Stimulated activated CD8-positive, alpha-beta memory T cell treated with anti-CD3 and anti-CD28 coated beads, Interleukin-12 subunit alpha, Interleukin-12 subunit beta, amount 100 ng/mL, for 4 hours (primary cell): ENCODE measurements at regions not wholly inside any gene's neighbourhood (a gene's known extent, or its start where the extent isn't known, plus 50 kb on each side); places are given as distances from the start of the nearest gene placed in this dataset.
"Not testable (repeated sequence)": the region's sequence is repeated elsewhere in the genome, so short reads cannot be mapped to it uniquely, and the experiment has no call there.

Experiments
- DNase-seq: peaks from one replicate; pipeline ENCODE4 v3.0.0-alpha.2; 2020; ENCODE audit warnings: low read depth

- not testable (repeated sequence) for DNase-seq
Measured at GRCh38 chr1:149700220-149700619, 82.3 kb upstream of the FCGR1A start.

GRCh38 chr1:149700677-149701567, 81.6 kb upstream of the FCGR1A start:
- DNase-seq = not testable (repeated sequence)

GRCh38 chr1:149708192-149708853, 74.2 kb upstream of the FCGR1A start:
- peak; percentile 17 for DNase-seq

DNA sequence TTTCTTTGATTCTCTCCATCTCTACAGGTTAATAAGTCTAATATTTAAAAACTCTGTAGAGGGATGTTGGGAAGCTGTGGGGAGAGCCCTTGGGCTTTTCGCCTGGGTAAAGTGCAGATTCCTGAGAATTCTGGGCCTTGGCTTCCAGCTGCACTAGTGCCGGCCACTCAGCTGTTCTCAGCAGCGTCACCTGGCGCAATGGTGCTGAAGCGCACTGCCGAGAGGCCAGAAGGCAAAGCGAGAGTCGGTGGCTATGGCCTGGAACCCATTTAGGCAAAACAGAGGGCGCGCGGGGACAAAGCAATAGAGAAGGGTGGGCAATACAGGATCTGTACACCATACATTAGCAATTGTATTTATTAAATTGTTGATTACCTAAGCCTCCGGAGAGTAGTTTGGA, 70.8 kb upstream of the FCGR1A start:
- not testable (repeated sequence) for DNase-seq

GRCh38 chr1:149712154-149712927, 70.2 kb upstream of the FCGR1A start:
- DNase-seq = not testable (repeated sequence)

GRCh38 chr1:149713513-149713912, 69.0 kb upstream of the FCGR1A start:
- DNase-seq = not testable (repeated sequence)

DNA sequence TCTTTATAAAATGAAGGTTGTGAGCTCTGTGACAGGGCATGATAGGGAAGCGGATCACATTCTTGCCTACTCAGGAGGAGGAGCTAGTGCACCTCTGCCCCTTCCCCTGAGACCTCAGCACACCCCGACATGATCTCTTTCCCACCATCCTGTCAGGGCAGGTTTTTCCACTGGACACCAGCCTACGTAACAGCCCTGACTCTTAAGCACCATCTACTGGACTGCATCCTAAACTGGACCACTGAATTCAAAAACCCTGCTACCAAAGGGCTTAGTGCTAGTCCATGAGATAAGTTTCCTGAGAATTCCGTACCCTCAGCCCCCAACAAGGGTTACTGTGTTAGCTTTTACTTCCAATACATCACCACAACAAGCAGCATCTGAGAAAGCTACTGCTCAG, 68.5 kb upstream of the FCGR1A start:
- DNase-seq = not testable (repeated sequence)

GRCh38 chr1:149724618-149725302, 57.7 kb upstream of the FCGR1A start:
- not testable (repeated sequence) for DNase-seq

DNA sequence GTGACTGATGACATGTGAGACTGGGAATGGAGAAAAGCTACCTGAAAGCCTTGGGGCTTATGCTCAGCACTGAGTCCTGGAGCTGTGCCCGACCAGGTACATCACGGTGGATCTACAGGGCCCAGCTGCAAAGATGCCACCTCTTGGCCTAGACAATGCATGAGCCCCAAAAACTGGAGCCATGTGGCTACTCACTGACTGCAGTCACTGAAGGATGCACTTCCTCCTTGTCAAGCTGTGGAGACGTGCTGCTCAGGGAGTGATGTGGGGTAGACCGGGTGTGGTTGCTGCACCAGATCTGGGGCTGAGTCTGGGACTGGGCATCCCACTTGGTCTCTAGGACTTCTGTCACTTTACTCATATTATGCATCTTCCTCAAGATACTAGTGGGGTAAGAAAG, 55.8 kb upstream of the FCGR1A start:
- not testable (repeated sequence) for DNase-seq

- not testable (repeated sequence) for DNase-seq
Measured at GRCh38 chr1:149728598-149728997, 53.9 kb upstream of the FCGR1A start.
